HepG2 (cell line): ENCODE measurements at regions not wholly inside any gene's neighbourhood (a gene's known extent, or its start where the extent isn't known, plus 50 kb on each side); places are given as distances from the start of the nearest gene placed in this dataset.

Experiments used
- ARID2 ChIP-seq: sonication (generic); formaldehyde crosslinking; IDR thresholded peaks from 2 replicates; pipeline ENCODE4 v1.8.1; 2022; ENCODE audit warnings: mild to moderate bottlenecking, missing genetic modification reagents, borderline replicate concordance
- FOXK2 ChIP-seq: fragments of 450-650 bp; IDR thresholded peaks from 2 replicates; pipeline ENCODE4 v1.6.1; 2016
- POLR2AphosphoS5 ChIP-seq: IDR thresholded peaks from 2 replicates; pipeline ENCODE4 v1.6.1; 2012; ENCODE audit warnings: low read depth, low read length
- ZNF350 ChIP-seq: sonication (generic); formaldehyde crosslinking; IDR thresholded peaks from 2 replicates; pipeline ENCODE4 v1.4.0; 2020; ENCODE audit warnings: mild to moderate bottlenecking, low read depth, missing genetic modification reagents, borderline replicate concordance
- ZNF563 ChIP-seq: sonication (generic); formaldehyde crosslinking; IDR thresholded peaks from 2 replicates; pipeline ENCODE4 v1.8.0; 2022; ENCODE audit warnings: mild to moderate bottlenecking, moderate library complexity, missing genetic modification reagents
- TF ChIP-seq, protein P1 (sequence below), 2 experiments: sonication (generic) in 1 of 2; formaldehyde crosslinking in 1 of 2; IDR thresholded peaks; 2 replicates each; pipeline versions ENCODE4 v1.5.1 to v1.6.1; 2011 to 2020; ENCODE audit warnings: borderline replicate concordance in 1 of 2, low read depth in 1 of 2, low read length in 1 of 2, mild to moderate bottlenecking in 1 of 2, missing genetic modification reagents in 1 of 2, moderate library complexity in 1 of 2
- TF ChIP-seq, protein P2 (sequence below): sonication (generic); formaldehyde crosslinking; IDR thresholded peaks from 2 replicates; pipeline ENCODE4 v1.4.0; 2020; ENCODE audit warnings: missing genetic modification reagents
- TF ChIP-seq, protein P3 (sequence below): IDR thresholded peaks from 2 replicates; pipeline ENCODE4 v1.6.1; 2016; ENCODE audit warnings: missing compliant biosample characterization, missing genetic modification reagents, borderline replicate concordance
- TF ChIP-seq, protein P4 (sequence below): sonication (generic); formaldehyde crosslinking; IDR thresholded peaks from 2 replicates; pipeline ENCODE4 v1.5.0; 2020; ENCODE audit warnings: missing genetic modification reagents
- TF ChIP-seq, protein P5 (sequence below): sonication (generic); formaldehyde crosslinking; IDR thresholded peaks from 2 replicates; pipeline ENCODE4 v1.4.0; 2020; ENCODE audit warnings: mild to moderate bottlenecking, missing genetic modification reagents

DNA sequence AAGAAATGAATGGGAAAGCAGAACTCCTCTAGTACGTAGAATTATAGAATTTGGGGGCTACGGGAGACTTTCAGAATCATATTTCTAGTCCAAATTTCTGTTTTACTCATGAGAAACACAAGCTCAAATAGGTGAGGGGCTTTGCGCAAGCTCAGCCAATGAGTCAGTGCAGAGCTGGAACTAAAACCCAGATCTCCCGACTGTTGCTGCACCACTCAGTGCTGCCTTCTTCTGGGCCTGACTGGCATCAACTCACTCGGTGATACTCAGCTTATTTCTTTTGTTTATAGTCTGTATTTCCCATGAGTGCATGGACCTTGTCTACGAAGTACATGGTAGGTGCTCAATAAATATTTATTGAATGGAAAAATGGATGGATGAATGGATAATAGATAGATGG is 280.2 kb downstream of the CDK5RAP2 start:
- TF ChIP-seq POLR2AphosphoS5 (no peak), ARID2 (CRISPR knock-in tag) (no peak), ZNF563 (CRISPR knock-in tag) (no peak), ZNF350 (CRISPR knock-in tag) (no peak), FOXK2 (no peak)
- TF ChIP-seq, protein P1, sequence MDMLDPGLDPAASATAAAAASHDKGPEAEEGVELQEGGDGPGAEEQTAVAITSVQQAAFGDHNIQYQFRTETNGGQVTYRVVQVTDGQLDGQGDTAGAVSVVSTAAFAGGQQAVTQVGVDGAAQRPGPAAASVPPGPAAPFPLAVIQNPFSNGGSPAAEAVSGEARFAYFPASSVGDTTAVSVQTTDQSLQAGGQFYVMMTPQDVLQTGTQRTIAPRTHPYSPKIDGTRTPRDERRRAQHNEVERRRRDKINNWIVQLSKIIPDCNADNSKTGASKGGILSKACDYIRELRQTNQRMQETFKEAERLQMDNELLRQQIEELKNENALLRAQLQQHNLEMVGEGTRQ (IDR thresholded peaks at IDR 0.05; ENCODE audit: low read depth, low read length) = no peak
- TF ChIP-seq, protein P1 (CRISPR knock-in tag; IDR thresholded peaks at IDR 0.05; ENCODE audit: borderline replicate concordance) = no peak
- TF ChIP-seq, protein P2, sequence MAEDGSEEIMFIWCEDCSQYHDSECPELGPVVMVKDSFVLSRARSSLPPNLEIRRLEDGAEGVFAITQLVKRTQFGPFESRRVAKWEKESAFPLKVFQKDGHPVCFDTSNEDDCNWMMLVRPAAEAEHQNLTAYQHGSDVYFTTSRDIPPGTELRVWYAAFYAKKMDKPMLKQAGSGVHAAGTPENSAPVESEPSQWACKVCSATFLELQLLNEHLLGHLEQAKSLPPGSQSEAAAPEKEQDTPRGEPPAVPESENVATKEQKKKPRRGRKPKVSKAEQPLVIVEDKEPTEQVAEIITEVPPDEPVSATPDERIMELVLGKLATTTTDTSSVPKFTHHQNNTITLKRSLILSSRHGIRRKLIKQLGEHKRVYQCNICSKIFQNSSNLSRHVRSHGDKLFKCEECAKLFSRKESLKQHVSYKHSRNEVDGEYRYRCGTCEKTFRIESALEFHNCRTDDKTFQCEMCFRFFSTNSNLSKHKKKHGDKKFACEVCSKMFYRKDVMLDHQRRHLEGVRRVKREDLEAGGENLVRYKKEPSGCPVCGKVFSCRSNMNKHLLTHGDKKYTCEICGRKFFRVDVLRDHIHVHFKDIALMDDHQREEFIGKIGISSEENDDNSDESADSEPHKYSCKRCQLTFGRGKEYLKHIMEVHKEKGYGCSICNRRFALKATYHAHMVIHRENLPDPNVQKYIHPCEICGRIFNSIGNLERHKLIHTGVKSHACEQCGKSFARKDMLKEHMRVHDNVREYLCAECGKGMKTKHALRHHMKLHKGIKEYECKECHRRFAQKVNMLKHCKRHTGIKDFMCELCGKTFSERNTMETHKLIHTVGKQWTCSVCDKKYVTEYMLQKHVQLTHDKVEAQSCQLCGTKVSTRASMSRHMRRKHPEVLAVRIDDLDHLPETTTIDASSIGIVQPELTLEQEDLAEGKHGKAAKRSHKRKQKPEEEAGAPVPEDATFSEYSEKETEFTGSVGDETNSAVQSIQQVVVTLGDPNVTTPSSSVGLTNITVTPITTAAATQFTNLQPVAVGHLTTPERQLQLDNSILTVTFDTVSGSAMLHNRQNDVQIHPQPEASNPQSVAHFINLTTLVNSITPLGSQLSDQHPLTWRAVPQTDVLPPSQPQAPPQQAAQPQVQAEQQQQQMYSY (CRISPR knock-in tag) = no peak
- TF ChIP-seq, protein P3, sequence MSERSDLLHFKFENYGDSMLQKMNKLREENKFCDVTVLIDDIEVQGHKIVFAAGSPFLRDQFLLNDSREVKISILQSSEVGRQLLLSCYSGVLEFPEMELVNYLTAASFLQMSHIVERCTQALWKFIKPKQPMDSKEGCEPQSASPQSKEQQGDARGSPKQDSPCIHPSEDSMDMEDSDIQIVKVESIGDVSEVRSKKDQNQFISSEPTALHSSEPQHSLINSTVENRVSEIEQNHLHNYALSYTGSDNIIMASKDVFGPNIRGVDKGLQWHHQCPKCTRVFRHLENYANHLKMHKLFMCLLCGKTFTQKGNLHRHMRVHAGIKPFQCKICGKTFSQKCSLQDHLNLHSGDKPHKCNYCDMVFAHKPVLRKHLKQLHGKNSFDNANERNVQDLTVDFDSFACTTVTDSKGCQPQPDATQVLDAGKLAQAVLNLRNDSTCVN (CRISPR knock-in tag) = no peak
- TF ChIP-seq, protein P4, sequence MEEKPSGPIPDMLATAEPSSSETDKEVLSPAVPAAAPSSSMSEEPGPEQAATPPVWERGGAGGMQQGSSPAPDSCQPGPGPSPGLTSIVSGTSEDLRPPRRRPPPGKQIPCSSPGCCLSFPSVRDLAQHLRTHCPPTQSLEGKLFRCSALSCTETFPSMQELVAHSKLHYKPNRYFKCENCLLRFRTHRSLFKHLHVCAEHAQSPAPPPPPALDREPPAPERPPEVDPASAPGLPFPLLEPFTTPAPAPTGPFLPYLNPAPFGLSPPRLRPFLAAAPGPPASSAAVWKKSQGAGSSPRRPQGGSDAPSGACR (CRISPR knock-in tag) = no peak
- TF ChIP-seq, protein P5, sequence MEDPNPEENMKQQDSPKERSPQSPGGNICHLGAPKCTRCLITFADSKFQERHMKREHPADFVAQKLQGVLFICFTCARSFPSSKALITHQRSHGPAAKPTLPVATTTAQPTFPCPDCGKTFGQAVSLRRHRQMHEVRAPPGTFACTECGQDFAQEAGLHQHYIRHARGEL (CRISPR knock-in tag) = no peak
